Muscle of back (tissue), 3 donors: ENCODE measurements at regions not wholly inside any gene's neighbourhood (a gene's known extent, or its start where the extent isn't known, plus 50 kb on each side); places are given as distances from the start of the nearest gene placed in this dataset.

Experiments
- DNase-seq, 3 donors: peaks; one replicate each; pipeline versions ENCODE4 v3.0.0 to v3.0.0-alpha.2; 2013

- DNase-seq = no peak
Measured at GRCh38 chr18:39399662-39400061, 1834.1 kb upstream of the CELF4 start.

- no peak for DNase-seq
Measured at GRCh38 chr18:39396168-39396567, 1830.6 kb upstream of the CELF4 start.

DNA sequence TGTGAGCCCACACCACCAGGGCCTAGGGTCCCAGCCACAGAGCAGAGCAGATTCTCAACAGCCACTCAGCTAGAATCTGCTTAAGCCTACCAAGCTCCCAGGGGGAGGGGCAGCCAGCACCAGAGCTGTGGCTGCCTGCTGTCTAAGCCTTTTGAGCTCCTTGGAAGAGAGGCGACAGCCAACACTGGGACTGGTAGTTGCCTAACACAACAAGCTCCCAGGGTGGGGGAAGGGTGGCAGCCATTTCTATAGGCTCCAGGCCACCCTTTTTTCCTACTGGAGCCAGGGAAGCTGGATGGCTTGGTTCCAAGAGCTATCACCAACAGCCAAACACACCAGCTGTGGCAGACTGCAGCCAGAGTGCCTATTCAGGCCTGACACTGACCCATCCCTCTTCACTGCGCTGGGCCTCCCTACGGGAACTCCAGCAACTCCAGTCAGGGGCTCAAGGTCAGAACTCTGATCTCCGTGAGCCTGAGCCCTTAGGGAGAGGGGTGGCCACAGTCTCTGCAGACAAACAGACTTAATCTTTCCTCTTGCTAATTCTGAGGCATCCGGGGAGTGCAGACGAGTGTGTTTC is 1824.3 kb upstream of the CELF4 start:
- no peak for DNase-seq

- no peak for DNase-seq
Measured at GRCh38 chr18:39380866-39381265, 1815.3 kb upstream of the CELF4 start.

GRCh38 chr18:39380186-39380725 is 1814.7 kb upstream of the CELF4 start:
- no peak for DNase-seq

DNA sequence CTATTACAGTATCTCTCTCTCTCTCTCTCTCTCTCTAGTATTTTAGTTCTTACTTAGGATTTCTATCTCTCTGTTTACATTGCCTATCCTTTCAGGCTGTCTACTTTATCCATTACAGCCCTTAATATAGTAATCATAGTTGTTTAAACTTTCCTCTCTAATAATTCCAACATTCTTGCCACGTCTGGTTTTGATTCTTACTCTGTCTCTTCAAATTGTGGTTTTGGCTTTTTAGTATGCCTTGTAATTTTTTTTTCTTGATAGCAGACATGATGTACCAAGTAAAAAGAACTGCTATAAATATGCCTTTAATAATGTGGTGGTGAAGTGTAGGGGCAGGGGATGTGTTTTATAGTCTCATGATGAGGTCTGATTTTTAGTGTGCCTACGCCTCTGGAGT is 1809.5 kb upstream of the CELF4 start:
- DNase-seq = no peak

DNA sequence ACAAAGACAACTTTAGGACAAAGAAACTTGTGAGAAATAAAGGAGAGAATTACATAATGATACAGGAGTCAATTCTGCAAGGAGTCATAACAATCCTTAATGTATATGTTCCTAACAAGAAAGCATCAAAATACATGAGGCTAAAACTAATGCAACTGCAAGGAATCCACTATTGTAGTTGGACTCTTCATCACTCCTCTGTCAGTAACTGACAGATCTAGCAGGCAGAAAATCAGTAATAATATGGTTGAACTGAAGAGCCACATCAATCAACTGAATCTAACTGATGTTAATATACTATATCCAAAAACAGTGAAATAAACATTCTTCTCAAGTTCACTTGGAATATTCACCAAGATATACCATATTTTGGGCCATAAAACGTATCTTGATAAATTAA is 1806.4 kb upstream of the CELF4 start:
- DNase-seq = no peak

DNA sequence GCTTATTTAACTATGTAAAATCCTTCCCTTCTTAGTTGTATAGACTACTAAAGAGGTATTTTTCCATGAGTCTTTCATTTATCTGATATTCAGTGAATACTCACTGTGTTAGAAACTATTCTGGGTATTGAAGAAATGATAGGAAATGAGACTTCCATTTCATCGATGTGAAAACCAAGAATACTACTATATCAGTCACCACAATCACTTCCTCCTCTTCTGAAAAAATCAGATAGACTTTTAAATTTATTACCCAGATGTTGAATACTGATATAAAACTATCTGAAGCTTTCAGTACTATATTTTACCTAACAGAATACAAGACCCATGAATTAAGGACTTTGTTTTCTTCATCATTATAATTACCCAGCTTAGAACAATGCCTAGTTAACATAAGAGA is 1801.1 kb upstream of the CELF4 start:
- no peak for DNase-seq

DNA sequence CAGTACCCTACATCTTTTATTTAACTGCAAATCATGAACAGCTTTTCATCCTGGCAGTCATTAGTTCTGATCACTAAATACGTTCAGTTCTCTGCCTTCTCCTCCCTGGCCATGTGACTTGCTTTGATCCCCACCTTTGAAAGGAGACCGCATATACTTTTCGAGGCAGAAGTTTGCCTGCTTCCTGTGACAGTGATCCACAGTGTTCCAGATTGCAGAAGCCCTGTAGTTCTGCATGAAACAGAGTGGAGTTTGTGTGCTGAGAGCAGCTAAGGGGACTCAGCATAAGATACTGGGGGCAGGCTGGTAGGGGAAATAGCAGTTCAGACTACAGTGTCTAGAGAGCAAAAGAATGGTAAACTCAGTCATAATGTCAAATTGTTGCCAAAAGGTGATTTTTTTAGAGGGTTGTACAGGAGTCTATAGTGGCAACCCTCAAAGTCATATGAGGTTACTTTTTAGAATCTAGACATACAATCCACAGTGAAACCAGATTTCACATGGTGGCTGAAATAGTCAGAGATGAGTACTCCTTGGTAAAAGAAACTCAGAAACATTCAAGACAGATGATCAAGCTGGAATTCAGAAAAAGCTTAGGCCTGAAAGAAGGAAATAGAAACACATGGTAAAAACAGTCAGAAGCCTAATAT is 1800.4 kb upstream of the CELF4 start:
- DNase-seq = no peak

- DNase-seq = no peak
Measured at GRCh38 chr18:39360072-39360471, 1794.5 kb upstream of the CELF4 start.

DNA sequence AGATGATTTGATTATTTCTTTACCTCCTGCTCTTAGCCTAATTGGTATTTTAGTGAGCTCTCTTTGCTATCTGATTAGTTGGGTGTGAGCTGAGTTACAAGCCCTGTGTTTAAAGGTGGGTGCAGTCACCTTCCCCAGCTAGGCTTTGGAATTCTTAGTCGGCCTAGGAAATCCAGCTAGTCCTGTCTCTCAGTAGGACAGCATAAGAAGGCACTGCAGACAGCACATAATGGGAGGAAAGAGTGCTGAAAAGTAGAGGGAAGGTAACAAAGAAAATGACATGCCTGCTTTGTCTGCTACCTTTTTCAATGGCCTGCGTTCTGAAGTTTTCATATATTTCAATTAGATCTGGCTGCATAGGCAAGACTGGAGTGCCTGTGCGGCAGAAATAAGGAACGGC is 1794.0 kb upstream of the CELF4 start:
- DNase-seq = no peak

- no peak for DNase-seq
Measured at GRCh38 chr18:39350945-39351344, 1785.3 kb upstream of the CELF4 start.

DNA sequence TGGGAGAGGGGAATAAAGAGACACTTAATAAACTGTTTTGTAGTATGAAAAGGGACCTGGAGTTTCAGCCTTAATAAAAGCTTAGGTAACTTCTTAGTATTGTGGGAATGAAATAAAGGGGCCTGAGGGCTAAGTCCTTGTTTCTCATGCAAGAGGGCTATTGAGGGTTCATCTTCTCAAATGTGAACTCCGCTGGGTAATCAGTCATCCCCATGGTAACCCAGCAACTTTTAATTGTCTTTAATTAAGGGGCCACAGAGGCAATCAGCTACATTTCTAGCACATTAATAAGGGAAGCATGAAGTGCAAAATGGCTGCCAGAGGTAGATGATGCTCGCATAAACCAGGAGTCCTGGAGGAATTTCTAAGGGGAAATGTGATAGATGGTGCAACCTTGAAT is 1784.2 kb upstream of the CELF4 start:
- no peak for DNase-seq

GRCh38 chr18:39348757-39349156 is 1783.2 kb upstream of the CELF4 start:
- DNase-seq = no peak

GRCh38 chr18:39347701-39348100 is 1782.1 kb upstream of the CELF4 start:
- DNase-seq = no peak

DNA sequence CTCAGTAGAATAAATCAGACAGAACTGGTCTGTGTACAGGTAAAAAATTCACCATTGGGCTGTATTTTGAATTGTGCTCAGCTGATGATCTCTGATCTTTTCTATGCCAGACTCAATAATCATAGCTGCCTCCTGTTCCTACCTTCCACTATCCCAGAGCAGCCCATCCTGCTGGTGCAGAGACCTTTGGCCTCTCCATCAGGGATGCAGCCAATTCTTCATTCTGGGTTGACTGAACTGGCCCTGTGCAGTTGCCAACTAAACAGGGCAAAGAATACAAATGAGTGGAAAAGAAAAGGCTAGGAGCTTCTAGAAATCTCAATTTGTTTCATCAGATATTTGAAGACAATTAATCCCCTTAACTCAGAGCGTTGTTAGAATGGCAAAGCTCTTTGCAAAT is 1781.3 kb upstream of the CELF4 start:
- DNase-seq = no peak

- peak in 1 of 3 donors; percentile 28 for DNase-seq
Measured at GRCh38 chr18:39345321-39345720, 1779.7 kb upstream of the CELF4 start.

- DNase-seq = no peak
Measured at GRCh38 chr18:39344487-39344886, 1778.9 kb upstream of the CELF4 start.

DNA sequence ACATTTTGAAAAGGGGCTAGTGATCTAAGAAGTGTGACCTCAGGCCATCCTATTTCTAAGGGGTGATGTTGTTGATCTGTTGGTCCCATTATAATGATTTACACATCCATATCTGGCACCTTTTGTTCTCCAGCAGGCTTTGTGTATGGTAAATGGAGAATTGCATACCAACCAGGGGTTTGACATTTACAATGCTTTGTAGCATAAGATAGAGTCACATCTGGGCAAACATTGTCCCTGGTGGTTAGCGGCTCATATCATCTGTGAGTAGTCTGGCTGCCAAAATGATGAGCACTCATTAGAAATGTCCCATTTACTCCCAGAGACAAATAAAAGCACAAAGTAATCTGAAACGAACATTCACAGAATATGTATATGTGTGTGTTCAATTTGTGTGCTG is 1775.5 kb upstream of the CELF4 start:
- no peak for DNase-seq

- DNase-seq = no peak
Measured at GRCh38 chr18:39340418-39340817, 1774.8 kb upstream of the CELF4 start.

GRCh38 chr18:39329496-39330275 is 1764.1 kb upstream of the CELF4 start:
- DNase-seq = no peak

GRCh38 chr18:39326772-39327171 is 1761.2 kb upstream of the CELF4 start:
- DNase-seq = no peak

DNA sequence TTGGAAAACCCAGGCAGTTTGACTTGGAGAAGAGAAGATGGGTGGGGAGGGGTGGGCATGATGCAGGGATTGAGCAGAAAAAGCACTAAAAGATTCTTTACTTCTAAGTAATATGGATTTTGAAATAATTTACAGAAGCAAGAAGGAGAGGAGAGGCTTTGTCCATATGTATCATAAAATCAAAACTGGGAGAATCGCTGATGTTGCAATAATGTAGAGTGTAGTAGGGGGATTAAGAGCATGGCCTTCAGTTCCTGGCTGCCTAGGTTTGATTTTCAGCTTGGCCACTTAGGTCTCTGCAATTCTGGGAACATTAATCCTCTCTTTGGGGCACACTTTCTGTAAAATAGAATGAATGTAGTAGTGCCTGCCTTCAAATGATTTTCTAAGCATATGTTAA is 1760.4 kb upstream of the CELF4 start:
- no peak for DNase-seq
